WERI-Rb-1 (cell line): ENCODE measurements at regions not wholly inside any gene's neighbourhood (a gene's known extent, or its start where the extent isn't known, plus 50 kb on each side); places are given as distances from the start of the nearest gene placed in this dataset.
"Not testable (repeated sequence)": the region's sequence is repeated elsewhere in the genome, so short reads cannot be mapped to it uniquely, and the experiment has no call there.

Experiments used
- DNase-seq: peaks from one replicate; pipeline ENCODE4 v3.0.0-alpha.2; 2020
- H3K27ac ChIP-seq: fragments of 250-450 bp; sonication (Bioruptor Pico); 2 replicates; pipeline ENCODE4 v1.5.1; 2020; ENCODE audit warnings: mild to moderate bottlenecking, moderate library complexity
- H3K27me3 ChIP-seq: fragments of 250-450 bp; sonication (Bioruptor Pico); 2 replicates; pipeline ENCODE4 v1.5.1; 2021; ENCODE audit warnings: mild to moderate bottlenecking, low read depth, moderate library complexity; ENCODE audit not compliant: insufficient read depth, severe bottlenecking
- H3K36me3 ChIP-seq: fragments of 250-450 bp; sonication (Bioruptor Pico); 2 replicates; pipeline ENCODE4 v1.5.1; 2020; ENCODE audit warnings: mild to moderate bottlenecking, moderate library complexity
- H3K4me3 ChIP-seq: 2 replicates; pipeline ENCODE4 v1.5.1; 2011; ENCODE audit warnings: low read depth, mild to moderate bottlenecking, control low read depth, low read length
- H3K9me3 ChIP-seq: fragments of 250-450 bp; sonication (Bioruptor Pico); 2 replicates; pipeline ENCODE4 v1.5.1; 2021; ENCODE audit warnings: mild to moderate bottlenecking, moderate library complexity; ENCODE audit not compliant: severe bottlenecking
- CTCF ChIP-seq: IDR thresholded peaks from 2 replicates; pipeline ENCODE4 v1.5.1; 2011; ENCODE audit warnings: low read depth, mild to moderate bottlenecking, control low read depth, inconsistent platforms, low read length

DNA sequence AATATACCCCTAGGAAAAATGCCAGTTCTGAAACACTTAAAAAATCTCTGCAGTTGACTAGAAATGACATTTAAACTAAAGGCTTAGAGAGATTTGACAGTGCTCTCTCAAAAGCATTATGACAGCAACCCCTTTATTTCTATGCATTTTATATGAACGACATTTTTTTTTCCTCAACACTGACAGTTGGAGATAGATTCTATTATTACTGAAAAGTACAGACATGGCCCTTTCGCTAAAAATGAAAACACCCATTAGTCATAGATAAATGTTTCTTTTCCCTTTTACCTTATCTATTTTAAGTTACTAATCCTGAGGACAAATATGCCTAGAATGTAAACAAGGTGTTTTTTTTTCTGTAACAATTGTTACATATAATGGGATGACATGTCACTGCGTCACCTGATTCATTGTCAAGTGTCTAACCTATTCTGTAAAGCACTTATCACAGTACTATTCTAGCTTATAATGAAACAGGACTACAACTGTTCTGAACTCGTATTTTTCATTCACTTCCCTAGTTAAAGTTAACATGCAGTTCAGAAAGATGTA is 1169.6 kb upstream of the CRIM1 start:
- no peaks in the 10 kb centered on the region for H3K36me3 ChIP-seq
- H3K4me3 ChIP-seq = no peak overlapping the region
- H3K9me3 ChIP-seq = no peaks in the 10 kb centered on the region
- TF ChIP-seq CTCF = no peak
- no peaks in the 10 kb centered on the region for H3K27me3 ChIP-seq
- H3K27ac ChIP-seq = no peak overlapping the region
- no peak for DNase-seq

DNA sequence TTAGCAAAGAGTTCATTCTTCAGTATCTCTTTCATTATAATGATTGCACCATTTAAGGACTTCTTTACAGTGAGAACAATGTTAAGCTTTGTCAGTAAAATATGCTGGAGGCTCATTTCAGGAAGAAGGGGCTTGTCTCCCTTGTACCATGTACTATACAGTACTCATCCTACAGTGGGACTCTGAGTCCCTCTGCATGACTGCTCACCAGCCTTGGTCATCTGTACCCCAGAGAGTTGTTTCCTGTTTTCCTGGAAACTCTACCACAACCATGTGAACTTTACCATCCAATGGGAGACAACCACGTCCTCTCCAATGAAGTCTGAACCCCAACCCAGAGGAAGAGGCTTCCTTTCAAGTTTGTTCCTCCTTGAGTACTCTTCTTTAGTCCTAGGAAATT is 1171.1 kb upstream of the CRIM1 start:
- no peaks in the 10 kb centered on the region for H3K36me3 ChIP-seq
- no peak for TF ChIP-seq CTCF
- no peaks in the 10 kb centered on the region for H3K9me3 ChIP-seq
- no peak overlapping the region for H3K27ac ChIP-seq
- H3K4me3 ChIP-seq = no peak overlapping the region
- no peaks in the 10 kb centered on the region for H3K27me3 ChIP-seq
- DNase-seq = no peak

GRCh38 chr2:35176726-35177125 is 1178.9 kb upstream of the CRIM1 start:
- H3K27ac ChIP-seq, DNase-seq, H3K27me3 ChIP-seq, H3K36me3 ChIP-seq, H3K9me3 ChIP-seq, H3K4me3 ChIP-seq: not testable (repeated sequence)

GRCh38 chr2:35174845-35175244 is 1180.7 kb upstream of the CRIM1 start:
- H3K27ac ChIP-seq = no peak overlapping the region
- no peak for DNase-seq
- no peaks in the 10 kb centered on the region for H3K27me3 ChIP-seq
- H3K4me3 ChIP-seq = no peak overlapping the region
- no peak for TF ChIP-seq CTCF
- no peaks in the 10 kb centered on the region for H3K9me3 ChIP-seq
- H3K36me3 ChIP-seq = no peaks in the 10 kb centered on the region

DNA sequence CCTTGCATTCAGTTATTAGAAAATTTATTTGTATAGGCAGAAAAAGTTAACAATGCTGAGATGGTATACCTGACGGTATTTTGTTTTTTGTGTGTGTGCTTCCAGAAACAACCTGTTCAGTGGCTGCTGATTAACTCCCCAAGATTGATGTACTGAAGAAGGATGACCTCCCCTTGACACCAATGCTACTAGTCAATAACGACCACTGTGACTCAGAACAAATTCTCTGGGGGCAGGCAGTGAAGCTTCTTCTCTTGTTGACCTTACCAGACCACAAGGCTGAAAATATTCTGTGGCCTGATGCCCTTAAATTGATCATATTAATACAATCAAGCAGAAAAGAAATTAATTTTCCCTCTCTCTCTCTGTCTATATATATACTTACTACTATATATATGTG is 1182.9 kb upstream of the CRIM1 start:
- no peaks in the 10 kb centered on the region for H3K27me3 ChIP-seq
- no peak for DNase-seq
- H3K27ac ChIP-seq = no peak overlapping the region
- H3K36me3 ChIP-seq = no peaks in the 10 kb centered on the region
- no peak overlapping the region for H3K4me3 ChIP-seq
- no peaks in the 10 kb centered on the region for H3K9me3 ChIP-seq
- TF ChIP-seq CTCF = no peak

DNA sequence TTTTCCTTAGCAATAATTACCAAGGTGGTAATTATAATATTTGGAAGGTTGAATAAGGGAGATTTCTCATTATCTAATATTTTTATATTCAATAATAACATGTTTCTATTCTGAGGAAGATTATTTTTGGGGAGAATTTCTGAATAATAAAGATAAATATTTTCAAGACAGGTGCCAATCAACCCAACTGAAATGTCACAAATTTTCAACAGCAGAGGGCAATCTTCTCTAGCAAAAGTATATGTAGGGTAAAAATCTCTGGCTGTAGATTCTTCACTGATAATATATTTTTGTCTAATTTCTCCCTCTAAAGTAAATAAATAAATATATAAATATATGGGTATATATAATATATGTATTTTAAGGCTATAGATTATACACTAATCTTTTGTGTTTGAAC is 1187.2 kb upstream of the CRIM1 start:
- H3K36me3 ChIP-seq = no peaks in the 10 kb centered on the region
- no peaks in the 10 kb centered on the region for H3K9me3 ChIP-seq
- DNase-seq = no peak
- TF ChIP-seq CTCF = no peak
- no peak overlapping the region for H3K4me3 ChIP-seq
- H3K27ac ChIP-seq = no peak overlapping the region
- no peaks in the 10 kb centered on the region for H3K27me3 ChIP-seq
